B cell (primary cell): ENCODE measurements at regions not wholly inside any gene's neighbourhood (a gene's known extent, or its start where the extent isn't known, plus 50 kb on each side); places are given as distances from the start of the nearest gene placed in this dataset.

Experiments used
- CTCF ChIP-seq: fragments of 200-600 bp; IDR thresholded peaks from one replicate; pipeline ENCODE4 v1.8.0; 2022; ENCODE audit warnings: antibody characterized with exemption, mild to moderate bottlenecking
- EZH2 ChIP-seq: IDR thresholded peaks from 2 replicates; pipeline ENCODE4 v1.6.1; 2012; ENCODE audit warnings: borderline replicate concordance, low read depth, mild to moderate bottlenecking, moderate library complexity, low read length; ENCODE audit not compliant: insufficient read depth, poor library complexity, severe bottlenecking

- TF ChIP-seq EZH2 (no peak), CTCF (no peak)
Observed at GRCh38 chr10:8468477-8468876, 414.0 kb downstream of the GATA3 start.
